22Rv1 (cell line): ENCODE measurements at regions not wholly inside any gene's neighbourhood (a gene's known extent, or its start where the extent isn't known, plus 50 kb on each side); places are given as distances from the start of the nearest gene placed in this dataset.

Experiments
- H3K27ac ChIP-seq: fragments of 450-650 bp; 2 replicates; pipeline ENCODE4 v1.5.1; 2017
- CTCF ChIP-seq: fragments of 450-650 bp; IDR thresholded peaks from 2 replicates; pipeline ENCODE4 v1.5.1; 2017; ENCODE audit warnings: mild to moderate bottlenecking
- ZFX ChIP-seq: fragments of 450-650 bp; IDR thresholded peaks from 2 replicates; pipeline ENCODE4 v1.6.1; 2017; ENCODE audit warnings: antibody characterized with exemption, borderline replicate concordance

GRCh38 chr2:145731467-145731866 is 1211.5 kb upstream of the ZEB2 start:
- TF ChIP-seq CTCF = no peak
- no peak for TF ChIP-seq ZFX
- no peak overlapping the region for H3K27ac ChIP-seq

GRCh38 chr2:145729993-145730770 is 1210.3 kb upstream of the ZEB2 start:
- no peak for TF ChIP-seq ZFX
- no peak for TF ChIP-seq CTCF
- no peak overlapping the region for H3K27ac ChIP-seq

- no peak for TF ChIP-seq ZFX
- no peak for TF ChIP-seq CTCF
- no peak overlapping the region for H3K27ac ChIP-seq
Measured at GRCh38 chr2:145729481-145729880, 1209.6 kb upstream of the ZEB2 start.

GRCh38 chr2:145728511-145728910 is 1208.6 kb upstream of the ZEB2 start:
- no peak overlapping the region for H3K27ac ChIP-seq
- TF ChIP-seq CTCF (no peak), ZFX (no peak)

GRCh38 chr2:145725876-145726275 is 1206.0 kb upstream of the ZEB2 start:
- no peak overlapping the region for H3K27ac ChIP-seq
- TF ChIP-seq ZFX (no peak), CTCF (no peak)

- TF ChIP-seq CTCF (no peak), ZFX (no peak)
- no peak overlapping the region for H3K27ac ChIP-seq
Measured at GRCh38 chr2:145724311-145724898, 1204.5 kb upstream of the ZEB2 start.

- TF ChIP-seq ZFX (no peak), CTCF (no peak)
- H3K27ac ChIP-seq = no peak overlapping the region
Measured at GRCh38 chr2:145723872-145724271, 1204.0 kb upstream of the ZEB2 start.
